Suprapubic skin (tissue), 3 donors: ENCODE measurements at regions not wholly inside any gene's neighbourhood (a gene's known extent, or its start where the extent isn't known, plus 50 kb on each side); places are given as distances from the start of the nearest gene placed in this dataset.

Source experiments
- POLR2A ChIP-seq, 2 donors: fragments of 450-650 bp; IDR thresholded peaks; one replicate each; pipeline ENCODE4 v1.6.1; 2017; ENCODE audit warnings: antibody characterized with exemption in 2 of 2, mild to moderate bottlenecking in 2 of 2, moderate library complexity in 2 of 2
- TF ChIP-seq, protein P1 (sequence below), 2 donors: fragments of 200-600 bp in 1 of 2; fragments of 450-650 bp in 1 of 2; sonication (generic) in 1 of 2; IDR thresholded peaks; one replicate each; pipeline ENCODE4 v1.5.1; 2016 to 2019; ENCODE audit warnings: antibody characterized with exemption in 2 of 2, mild to moderate bottlenecking in 1 of 2, moderate library complexity in 1 of 2

DNA sequence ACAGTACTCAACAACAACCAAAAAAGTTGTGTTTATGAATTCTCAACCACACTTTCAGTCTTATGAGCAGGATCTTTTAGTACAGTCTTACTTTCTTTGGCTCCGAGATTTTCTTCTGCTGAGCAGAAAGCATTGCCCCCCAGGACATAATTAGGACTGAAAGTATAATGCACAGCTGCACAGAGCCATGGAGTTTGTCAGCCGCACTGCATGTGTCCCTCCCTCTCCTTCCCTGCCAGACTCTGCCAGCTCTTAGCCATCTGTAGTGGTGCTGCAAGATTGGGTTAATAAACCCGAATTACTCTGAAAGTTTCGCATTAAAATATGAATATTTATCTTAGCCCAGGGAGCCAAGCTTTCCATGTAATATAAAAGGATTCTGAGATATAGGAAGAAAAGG, 179.6 kb upstream of the PTCHD4 start:
- TF ChIP-seq, protein P1, sequence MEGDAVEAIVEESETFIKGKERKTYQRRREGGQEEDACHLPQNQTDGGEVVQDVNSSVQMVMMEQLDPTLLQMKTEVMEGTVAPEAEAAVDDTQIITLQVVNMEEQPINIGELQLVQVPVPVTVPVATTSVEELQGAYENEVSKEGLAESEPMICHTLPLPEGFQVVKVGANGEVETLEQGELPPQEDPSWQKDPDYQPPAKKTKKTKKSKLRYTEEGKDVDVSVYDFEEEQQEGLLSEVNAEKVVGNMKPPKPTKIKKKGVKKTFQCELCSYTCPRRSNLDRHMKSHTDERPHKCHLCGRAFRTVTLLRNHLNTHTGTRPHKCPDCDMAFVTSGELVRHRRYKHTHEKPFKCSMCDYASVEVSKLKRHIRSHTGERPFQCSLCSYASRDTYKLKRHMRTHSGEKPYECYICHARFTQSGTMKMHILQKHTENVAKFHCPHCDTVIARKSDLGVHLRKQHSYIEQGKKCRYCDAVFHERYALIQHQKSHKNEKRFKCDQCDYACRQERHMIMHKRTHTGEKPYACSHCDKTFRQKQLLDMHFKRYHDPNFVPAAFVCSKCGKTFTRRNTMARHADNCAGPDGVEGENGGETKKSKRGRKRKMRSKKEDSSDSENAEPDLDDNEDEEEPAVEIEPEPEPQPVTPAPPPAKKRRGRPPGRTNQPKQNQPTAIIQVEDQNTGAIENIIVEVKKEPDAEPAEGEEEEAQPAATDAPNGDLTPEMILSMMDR (IDR thresholded peaks at IDR 0.05), result no peak
- TF ChIP-seq POLR2A (IDR thresholded peaks at IDR 0.05), result no peak
